M059J (cell line): ENCODE measurements at regions not wholly inside any gene's neighbourhood (a gene's known extent, or its start where the extent isn't known, plus 50 kb on each side); places are given as distances from the start of the nearest gene placed in this dataset.

Experiments
- DNase-seq: peaks from one replicate; pipeline ENCODE4 v3.0.0-alpha.2; 2012; ENCODE audit warnings: low read depth

DNA sequence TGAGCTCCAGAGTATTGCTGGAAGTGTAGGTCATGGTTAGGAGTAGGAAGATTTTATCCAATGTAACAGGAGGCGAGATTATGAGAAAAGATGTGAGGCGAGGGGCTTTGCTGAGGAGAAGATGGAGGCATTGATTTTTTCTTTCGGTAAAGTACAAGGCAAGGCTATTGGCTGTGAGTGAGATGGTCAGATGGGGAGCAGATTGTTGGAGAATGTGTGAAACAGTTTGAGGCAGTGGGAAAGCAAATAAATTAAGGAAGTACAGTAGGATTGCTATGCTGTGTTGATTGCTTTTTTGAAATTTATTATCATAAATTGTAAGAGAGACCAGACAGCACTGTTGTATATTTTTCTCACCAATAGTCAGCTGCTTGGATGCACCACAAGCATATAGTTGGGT lies 173.3 kb downstream of the KCNE4 start:
- no peak for DNase-seq

DNA sequence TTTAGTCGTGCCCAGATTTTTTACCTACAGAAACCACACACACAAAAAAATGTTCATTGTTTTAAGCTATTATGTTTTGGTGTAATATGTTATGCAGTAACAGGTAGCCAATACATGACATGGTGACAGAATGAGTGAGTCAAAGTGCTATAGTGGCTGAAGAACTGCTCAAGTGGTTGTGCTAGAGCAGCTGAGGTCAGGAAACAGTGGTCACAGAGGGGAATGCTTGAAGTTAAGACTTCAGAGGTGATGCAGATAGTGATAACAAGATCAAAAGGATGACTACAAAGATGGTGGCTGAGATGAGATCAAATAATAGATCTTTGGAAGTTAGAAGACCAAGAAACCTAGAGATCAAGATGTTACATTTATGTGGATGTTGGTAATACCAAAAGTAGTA lies 174.3 kb downstream of the KCNE4 start:
- DNase-seq = no peak

DNA sequence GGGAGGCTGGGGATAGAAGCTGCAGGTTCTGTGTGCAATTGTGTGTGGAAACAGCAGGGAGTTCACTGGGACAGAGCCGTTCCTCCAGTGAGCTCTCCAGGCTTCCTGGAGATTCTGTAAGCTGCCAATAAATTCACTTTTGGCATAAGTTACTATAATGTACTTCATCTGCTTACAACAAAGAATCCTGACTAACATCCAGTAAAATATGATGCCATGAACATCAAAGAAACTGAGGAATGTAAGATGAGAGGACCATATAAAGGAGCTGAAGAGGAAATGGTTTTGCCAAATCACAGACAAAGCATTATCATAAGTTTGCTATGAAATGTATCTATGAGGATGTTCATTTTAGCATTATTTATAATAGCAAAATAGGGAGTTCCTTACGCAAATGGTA lies 175.3 kb downstream of the KCNE4 start:
- DNase-seq = no peak

DNA sequence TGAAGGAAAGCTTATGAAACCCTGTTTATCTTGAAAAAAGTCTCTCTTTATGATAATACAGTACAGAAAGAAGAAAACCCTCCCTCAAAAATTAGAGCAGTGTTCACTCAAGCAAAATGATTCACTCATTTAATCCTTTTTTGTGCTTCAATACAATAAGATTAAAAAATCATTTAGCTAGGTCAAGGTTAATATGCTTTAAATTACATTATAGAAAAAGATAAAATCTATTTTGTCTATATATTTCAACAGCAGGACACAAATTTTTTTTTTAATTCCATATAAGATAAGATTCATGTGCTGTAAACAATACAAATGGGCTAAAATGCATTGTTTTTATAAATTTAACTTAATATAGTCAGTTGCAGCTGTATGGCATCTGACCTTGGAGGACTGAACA lies 176.9 kb downstream of the KCNE4 start:
- no peak for DNase-seq

DNA sequence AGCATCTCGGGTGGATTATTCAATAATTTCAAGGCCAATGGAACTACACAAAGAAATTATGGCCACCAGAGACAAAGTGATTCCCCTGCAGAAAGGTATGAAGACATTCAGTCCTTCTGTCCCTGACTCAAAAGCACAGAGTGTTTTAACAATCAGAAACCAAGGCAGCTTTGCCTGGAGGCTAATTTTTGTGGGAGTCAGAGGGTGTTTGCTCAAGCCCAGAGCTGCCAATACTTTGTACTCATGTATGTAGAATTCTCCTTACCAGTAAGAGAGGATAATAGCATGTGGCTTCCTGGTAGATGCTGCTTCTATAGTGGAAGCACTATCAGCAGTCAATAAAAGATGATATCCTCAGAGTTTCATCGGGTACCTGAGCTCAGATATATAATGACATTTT lies 178.4 kb downstream of the KCNE4 start:
- peak; percentile 76 for DNase-seq

DNA sequence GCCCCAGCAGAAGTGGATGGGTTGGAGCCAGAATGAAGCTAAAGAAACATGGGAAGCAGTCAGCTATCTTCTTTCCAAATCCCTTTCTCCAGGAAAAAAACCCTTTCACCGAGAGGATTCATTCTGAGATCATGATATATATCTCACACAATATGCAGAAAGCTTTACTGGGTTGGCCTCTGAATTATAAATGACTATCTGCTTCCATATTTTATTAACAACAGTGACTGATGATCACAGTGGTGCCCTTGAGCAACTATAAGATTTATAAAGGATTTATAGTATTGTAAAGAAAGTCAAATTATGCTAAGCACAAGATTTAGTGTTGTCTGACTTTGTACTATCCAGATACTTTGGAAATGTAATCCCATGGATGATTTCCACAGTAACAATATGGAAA lies 180.3 kb downstream of the KCNE4 start:
- DNase-seq = no peak

DNA sequence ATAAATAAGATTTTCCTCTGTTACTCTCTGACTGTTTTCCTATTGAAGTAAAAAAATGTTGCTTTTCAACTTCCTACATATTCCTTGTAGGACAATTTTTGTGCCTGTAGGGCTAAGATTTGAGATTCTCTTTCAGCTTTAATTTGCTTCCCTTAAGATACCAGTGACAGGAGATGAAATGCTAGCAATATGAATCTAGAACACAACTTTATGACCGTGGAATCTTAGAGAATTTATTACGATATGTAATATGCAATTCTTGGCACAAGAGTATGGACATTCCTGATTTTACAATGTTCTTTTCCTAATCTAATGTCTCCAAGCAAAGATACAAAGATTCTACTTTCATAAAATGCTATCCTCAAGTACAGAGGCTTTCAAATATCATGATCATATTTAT lies 180.9 kb downstream of the KCNE4 start:
- DNase-seq = no peak

DNA sequence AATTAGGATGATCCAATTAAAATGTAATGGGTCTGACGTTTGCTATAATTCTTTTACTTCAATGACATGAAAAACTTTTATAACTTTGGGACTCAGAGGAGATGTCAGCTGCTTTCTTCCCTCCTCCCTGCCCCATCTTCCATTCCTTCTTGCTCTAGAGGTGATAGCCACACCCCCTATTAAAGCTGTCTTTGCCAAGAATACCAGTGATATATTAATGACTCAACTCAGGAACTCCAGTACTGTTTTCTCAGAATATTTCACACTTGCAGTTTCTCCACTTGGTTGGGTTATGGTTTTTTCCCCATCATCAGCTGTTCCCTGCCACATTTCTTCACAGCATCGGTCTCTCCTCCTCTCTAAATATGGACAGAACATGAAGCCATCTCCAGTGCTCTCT lies 184.0 kb downstream of the KCNE4 start:
- peak; percentile 36 for DNase-seq

DNA sequence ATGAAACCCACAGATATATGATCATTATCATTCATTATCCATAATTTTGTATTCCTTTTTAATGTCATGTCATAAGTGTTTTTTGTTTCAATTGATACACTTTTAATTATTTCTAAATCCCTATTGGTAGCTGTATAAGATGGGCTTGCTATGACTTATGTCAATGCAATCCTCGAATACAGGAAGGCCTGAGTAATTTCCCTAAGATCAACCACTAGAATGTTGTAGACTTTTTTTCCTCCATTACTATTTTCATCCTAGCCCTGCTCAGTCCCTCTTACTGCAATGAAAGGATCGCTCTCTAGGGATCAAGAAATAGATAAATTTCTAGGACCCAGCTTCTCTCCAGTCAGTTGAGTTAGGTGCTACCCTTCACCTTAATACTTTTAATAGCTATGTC lies 186.3 kb downstream of the KCNE4 start:
- peak; percentile 14 for DNase-seq

DNA sequence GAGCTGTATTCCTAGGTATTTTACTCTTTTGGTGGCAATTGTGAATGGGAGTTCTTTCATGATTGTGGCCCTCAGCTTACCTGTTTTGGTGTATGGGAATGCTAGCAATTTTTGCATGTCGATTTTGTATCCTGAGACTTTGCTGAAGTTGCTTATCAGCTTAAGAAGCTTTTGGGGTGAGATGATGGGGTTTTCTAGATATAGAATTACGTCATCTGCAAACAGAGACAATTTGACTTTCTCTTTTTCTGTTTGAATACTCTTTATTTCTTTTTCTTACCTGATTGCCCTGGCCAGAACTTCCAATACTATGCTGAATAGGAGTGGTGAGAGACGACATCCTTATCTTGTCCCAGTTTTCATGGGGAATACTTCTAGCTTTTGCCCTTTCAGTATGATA lies 191.2 kb downstream of the KCNE4 start:
- DNase-seq = no peak

DNA sequence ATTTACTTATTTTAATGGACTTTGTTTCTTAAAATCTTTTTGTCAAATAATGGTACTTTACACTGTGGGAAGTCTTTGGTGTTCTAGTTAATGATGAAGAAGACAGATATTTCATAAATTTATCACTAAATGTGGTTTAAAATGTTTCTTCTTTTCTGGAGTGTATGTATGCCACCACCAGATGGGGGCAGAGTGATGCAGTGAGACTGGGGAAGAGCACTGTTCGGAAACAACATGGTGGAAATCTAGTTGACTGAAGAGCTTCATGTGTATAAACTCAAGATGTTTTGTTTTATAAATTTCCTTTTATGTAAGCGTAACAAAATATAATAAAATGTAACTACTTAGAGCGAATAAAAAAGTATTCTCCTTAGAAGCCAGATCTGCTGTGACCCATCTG lies 195.1 kb downstream of the KCNE4 start:
- peak; percentile 56 for DNase-seq

DNA sequence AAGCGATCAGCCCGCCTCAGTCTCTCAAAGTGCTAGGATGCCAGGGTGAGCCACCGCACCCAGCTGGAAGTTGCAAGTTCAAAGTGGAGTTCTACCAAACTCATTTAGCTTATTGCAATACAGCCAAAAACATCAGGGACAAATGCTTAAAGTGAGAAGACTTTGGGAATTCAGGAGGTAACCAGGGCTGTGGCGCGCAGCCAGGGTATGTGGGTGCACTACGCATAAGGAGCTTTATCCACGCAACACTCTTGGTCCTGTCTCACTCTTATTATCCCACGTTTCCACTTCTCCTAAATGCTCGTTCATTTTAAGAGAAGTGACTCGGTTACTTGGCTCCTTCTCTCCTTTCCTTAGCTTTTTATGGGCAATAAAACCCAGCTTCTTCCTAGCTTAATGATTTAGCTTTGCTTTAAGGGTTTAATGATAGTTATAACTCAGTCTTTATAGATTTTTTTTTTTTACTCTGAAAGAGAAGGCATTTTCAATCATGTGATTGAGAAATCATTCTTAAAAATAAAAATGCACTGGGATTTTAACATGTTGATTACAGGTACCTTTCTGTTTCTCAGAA lies 199.8 kb downstream of the KCNE4 start:
- DNase-seq = no peak

DNA sequence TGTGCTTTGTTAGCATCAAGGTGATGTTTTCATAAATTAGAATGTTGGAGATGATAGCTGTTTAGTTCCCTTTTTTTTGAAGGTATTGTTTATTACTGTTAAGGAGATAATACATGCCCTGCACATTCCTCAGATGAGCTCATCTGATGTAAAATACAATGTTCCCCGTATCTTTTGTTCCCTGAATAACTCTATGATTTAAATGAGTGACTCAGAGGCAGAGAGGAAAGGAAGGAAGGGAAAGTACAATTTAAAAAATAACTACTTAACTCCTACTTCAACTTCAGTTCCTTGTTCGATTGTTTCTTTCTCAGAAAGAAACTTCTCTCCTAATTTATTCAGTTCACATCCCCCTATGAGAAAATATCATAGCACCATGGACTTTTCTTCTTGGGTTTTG lies 208.7 kb downstream of the KCNE4 start:
- DNase-seq = peak; percentile 53

DNA sequence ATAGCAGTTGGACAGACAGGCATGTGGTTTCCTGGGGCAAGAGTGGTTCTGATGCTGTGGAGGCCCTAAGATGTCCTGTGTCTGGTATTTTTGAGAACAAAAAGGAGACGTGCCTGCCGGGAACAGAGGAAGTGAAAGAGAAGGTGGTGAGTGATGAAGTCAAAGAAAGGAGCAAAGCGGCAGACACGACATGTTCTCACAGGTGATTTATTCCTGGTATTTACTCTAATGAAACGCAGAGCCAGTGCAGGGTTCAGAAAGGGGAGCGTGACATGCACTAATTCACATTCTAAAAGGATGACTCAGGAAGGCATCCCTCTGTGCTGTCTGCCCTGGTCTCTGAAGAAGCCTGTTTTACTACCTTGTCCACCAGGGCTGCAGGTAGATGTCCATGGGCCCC lies 211.0 kb downstream of the KCNE4 start:
- peak; percentile 82 for DNase-seq

DNA sequence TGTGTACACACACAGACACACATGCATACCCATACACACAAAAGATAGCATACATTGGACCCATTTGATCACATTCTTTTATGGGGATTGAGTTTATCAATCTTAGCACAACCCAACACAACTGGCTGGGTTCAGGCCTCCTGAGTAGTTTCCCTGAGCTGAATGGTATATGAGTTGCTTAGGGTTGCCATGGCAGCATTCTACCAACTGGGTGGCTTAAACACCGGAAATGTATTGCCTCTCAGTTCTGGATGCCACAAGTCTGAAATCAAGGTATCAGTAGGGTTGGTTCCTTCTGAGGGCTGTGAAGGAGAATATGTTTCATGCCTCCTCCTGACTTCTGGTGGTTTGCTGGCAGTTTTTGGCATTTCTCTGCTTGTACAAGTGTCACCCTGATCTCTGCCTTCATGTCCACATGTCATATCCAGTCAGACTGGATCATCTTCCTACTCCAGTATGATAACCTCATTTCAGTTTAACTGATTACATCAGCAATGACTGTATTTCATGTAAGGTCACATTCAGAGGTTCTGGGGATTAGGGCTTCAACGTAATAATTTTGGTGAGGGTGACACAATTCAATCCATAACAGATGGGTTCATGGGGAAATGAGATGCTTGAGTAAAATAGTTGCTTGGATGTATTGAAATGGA lies 212.7 kb downstream of the KCNE4 start:
- peak; percentile 18 for DNase-seq

DNA sequence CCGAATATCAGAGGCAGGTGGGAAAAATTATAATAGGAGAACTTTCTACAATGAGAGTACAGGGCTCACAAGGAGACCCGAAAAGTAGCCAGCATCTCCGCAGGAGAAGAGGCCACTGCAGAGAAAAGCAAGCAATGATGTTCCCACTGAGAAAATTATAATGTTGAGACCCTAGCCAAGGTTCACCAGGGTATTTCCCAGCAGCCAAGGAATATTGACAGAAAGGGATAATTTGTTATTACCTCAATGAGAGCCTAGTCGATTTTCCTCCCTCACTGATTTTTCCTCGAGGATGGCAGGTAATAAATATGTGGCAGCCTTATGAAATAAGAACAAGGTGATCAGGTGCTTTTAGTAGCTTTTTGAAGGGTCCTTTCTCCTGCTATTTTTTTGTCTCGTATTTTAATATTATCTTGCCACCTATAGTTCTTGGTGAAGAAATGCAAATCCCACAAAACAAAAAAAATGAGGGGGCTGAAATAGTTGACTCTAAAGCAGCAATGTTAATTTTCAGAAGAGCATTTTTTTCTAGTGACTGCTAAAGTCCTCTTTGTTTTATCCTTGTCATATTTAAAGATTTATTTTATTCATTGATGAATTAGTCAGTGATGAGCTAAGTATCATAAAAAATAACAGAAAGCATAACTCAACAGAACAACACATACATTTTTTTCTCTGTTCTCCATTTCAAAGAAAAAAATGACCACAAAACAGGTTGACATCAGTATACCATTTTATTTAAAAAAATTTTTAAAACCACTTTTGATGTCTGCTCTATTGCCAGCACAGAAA lies 215.4 kb downstream of the KCNE4 start:
- DNase-seq = no peak

DNA sequence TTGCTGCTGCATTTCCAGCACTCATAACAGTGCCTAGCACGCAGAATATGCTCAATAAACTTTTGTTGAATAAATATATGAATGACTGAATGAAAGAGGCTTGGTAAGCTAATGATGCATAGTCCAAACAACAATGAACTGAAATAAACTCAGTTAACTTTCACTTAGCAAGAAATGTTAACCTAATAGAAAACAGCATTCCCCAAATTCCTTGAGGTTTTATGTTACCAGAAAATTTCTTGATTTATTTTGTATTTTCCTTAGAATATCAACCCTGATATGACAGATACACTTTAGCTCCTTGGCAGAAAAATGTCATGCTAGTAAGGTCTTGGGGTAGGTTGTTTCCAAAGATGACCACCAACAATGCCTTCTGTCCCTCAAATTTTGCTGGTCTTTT lies 217.4 kb downstream of the KCNE4 start:
- no peak for DNase-seq

DNA sequence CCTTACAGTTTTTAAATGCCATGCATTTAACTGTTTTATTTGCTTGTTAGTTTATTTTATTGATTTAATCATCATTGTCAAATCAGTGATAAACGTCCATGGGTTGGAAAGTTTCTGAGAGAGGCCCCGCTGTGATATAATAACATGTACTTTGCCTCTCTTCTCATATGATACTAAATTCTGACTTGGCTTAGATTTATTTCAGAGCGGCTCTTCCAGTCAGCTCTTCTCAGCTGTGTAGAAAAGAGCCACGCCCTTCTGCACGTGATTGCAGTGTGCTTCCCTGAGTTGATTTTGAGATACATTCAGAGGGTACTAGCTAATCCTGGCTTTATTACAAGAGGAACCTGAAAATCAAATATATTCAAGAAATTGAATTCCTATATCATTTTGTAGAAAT lies 218.6 kb downstream of the KCNE4 start:
- no peak for DNase-seq

DNA sequence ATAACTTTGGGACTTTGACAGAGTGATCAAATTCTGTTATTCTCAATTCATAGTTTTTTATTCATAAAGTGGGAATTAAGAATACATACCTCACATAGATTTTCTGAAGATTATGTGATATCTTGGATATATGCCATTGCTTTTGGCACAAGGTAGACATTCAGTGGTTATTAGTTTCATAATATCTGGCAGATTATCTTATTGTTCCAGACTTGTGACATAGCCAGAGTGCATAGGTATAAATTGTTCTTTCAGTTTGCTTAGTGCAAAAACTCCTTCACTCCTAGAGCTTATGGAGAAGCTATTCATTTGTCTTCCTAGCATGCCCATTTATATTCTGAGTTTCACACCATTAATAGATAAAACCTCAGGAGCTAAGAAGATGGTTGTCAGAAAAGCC lies 222.0 kb downstream of the KCNE4 start:
- no peak for DNase-seq

DNA sequence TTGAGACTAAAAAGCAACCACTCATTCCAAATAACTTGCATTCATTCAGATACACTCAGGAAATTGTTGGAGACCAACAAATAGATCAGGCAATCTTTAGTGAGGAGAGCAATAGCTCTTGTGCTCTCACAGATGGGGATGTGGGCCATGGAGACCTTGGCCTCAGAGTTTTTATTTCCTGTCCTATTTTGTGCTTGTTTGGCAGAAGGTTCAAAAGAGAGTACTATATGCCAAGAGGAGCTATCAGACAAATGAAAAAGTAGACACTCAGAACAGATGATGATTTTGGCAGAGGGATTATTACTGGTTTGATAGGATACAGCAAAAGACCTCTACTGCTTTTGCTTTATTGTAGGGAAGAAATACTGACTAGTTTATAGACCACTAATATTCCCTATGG lies 230.2 kb downstream of the KCNE4 start:
- DNase-seq = no peak

DNA sequence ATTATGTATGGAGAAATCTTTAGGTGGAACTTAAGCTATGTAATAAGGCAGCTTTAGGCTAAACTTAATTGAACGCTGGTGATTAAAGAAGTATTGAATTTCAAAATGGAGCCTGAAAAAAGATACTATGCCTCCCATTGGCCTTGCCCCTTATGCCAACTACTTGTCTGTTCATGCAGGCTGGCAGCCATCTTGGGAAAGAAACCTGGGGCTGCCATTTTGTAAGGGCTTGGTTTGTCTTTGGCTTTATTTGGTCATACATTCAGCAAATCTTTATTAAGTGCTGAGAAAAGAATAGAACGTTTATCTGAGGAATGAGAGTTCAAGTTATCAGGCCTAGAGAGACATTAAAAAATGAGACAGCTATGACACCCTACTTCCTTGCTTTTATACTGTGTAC lies 231.3 kb downstream of the KCNE4 start:
- DNase-seq = no peak

DNA sequence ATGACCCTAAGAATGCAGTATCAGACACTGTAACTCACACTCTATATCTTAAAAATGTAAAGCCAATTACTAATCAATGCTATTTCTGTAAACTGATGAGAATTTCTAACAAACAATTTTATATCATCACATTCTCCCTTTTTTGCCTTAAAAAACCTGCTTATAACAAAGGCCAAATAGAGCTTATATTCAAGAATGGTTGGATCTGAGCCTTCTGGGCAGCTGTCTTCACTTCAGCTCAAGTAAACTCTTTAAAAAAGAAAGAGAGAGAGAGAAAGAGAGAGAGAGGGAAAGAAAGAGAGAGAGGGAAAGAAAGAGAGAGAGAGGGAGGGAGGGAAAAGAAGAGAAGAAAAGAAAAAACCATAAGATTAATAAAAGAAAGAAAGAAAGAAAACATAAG lies 231.8 kb downstream of the KCNE4 start:
- no peak for DNase-seq
